H9 (cell line): ENCODE measurements at regions not wholly inside any gene's neighbourhood (a gene's known extent, or its start where the extent isn't known, plus 50 kb on each side); places are given as distances from the start of the nearest gene placed in this dataset.
A peak's percentile ranks its signal among the peaks of the same experiment; 100 is the strongest.

ENCODE experiments used
- DNase-seq: peaks from one replicate; pipeline ENCODE4 v3.0.0-alpha.2; 2017
- H2AFZ ChIP-seq: one replicate; pipeline ENCODE4 v1.6.1; 2013; ENCODE audit warnings: mild to moderate bottlenecking, low read length, control low read depth, moderate library complexity
- H2AK5ac ChIP-seq: 2 replicates; pipeline ENCODE4 v1.6.1; 2013; ENCODE audit warnings: low read length, control low read depth, mixed read lengths; ENCODE audit not compliant: insufficient read length
- H2BK120ac ChIP-seq: one replicate; pipeline ENCODE4 v1.6.1; 2013; ENCODE audit warnings: low read depth, mild to moderate bottlenecking, low read length, control low read depth, inconsistent platforms; ENCODE audit not compliant: poor library complexity, severe bottlenecking
- H2BK12ac ChIP-seq: 2 replicates; pipeline ENCODE4 v1.6.1; 2013; ENCODE audit warnings: low read length, control low read depth, mixed read lengths, low read depth; ENCODE audit not compliant: insufficient read length
- H2BK15ac ChIP-seq: 2 replicates; pipeline ENCODE4 v1.6.1; 2013; ENCODE audit warnings: low read depth, low read length, control low read depth
- H2BK20ac ChIP-seq: one replicate; pipeline ENCODE4 v1.6.1; 2013; ENCODE audit warnings: low read depth, mild to moderate bottlenecking, low read length, control low read depth, inconsistent platforms; ENCODE audit not compliant: poor library complexity, severe bottlenecking
- H2BK5ac ChIP-seq: 2 replicates; pipeline ENCODE4 v1.6.1; 2013; ENCODE audit warnings: low read length, control low read depth, mixed read lengths; ENCODE audit not compliant: insufficient read length
- H3K14ac ChIP-seq: 2 replicates; pipeline ENCODE4 v1.6.1; 2013; ENCODE audit warnings: low read length, control low read depth; ENCODE audit not compliant: insufficient read depth
- H3K18ac ChIP-seq: 2 replicates; pipeline ENCODE4 v1.6.1; 2013; ENCODE audit warnings: low read depth, mild to moderate bottlenecking, mixed read lengths, low read length, control low read depth; ENCODE audit not compliant: insufficient read length
- H3K23ac ChIP-seq: 2 replicates; pipeline ENCODE4 v1.6.1; 2013; ENCODE audit warnings: low read length, control low read depth, mixed read lengths, low read depth; ENCODE audit not compliant: insufficient read length
- H3K23me2 ChIP-seq: 2 replicates; pipeline ENCODE4 v1.6.1; 2013; ENCODE audit warnings: low read depth, mild to moderate bottlenecking, mixed read lengths, low read length, control low read depth; ENCODE audit not compliant: insufficient read length, poor library complexity, severe bottlenecking
- H3K27ac ChIP-seq: 2 replicates; pipeline ENCODE4 v1.5.1; 2013; ENCODE audit warnings: low read length, control low read depth, mixed read lengths, low read depth; ENCODE audit not compliant: insufficient read length
- H3K27me3 ChIP-seq: 2 replicates; pipeline ENCODE4 v1.6.1; 2013; ENCODE audit warnings: low read length, control low read depth, inconsistent platforms; ENCODE audit not compliant: insufficient read depth
- H3K4ac ChIP-seq: 2 replicates; pipeline ENCODE4 v1.6.1; 2013; ENCODE audit warnings: low read depth, mild to moderate bottlenecking, control low read depth, inconsistent platforms, low read length, moderate library complexity
- H3K4me1 ChIP-seq: 2 replicates; pipeline ENCODE4 v1.6.1; 2013; ENCODE audit warnings: low read length, control low read depth, inconsistent platforms; ENCODE audit not compliant: insufficient read depth
- H3K4me2 ChIP-seq: 2 replicates; pipeline ENCODE4 v1.6.1; 2013; ENCODE audit warnings: low read length, control low read depth, mixed read lengths; ENCODE audit not compliant: insufficient read length, insufficient read depth
- H3K56ac ChIP-seq: 2 replicates; pipeline ENCODE4 v1.6.1; 2013; ENCODE audit warnings: low read depth, mild to moderate bottlenecking, mixed read lengths, low read length, control low read depth; ENCODE audit not compliant: insufficient read length
- H3K79me1 ChIP-seq: 2 replicates; pipeline ENCODE4 v1.6.1; 2013; ENCODE audit warnings: low read depth, mild to moderate bottlenecking, moderate library complexity, low read length, control low read depth, inconsistent platforms; ENCODE audit not compliant: insufficient read depth, poor library complexity, severe bottlenecking
- H3K79me2 ChIP-seq: 2 replicates; pipeline ENCODE4 v1.6.1; 2013; ENCODE audit warnings: low read length, control low read depth, inconsistent platforms; ENCODE audit not compliant: insufficient read depth
- H3K9ac ChIP-seq: 2 replicates; pipeline ENCODE4 v1.6.1; 2013; ENCODE audit warnings: low read length, control low read depth, mixed read lengths; ENCODE audit not compliant: insufficient read length; ENCODE audit errors: extremely low read depth
- H3K9me3 ChIP-seq: one replicate; pipeline ENCODE4 v1.6.1; 2013; ENCODE audit warnings: low read depth, low read length, inconsistent platforms; ENCODE audit not compliant: control insufficient read depth
- H3T11ph ChIP-seq: one replicate; pipeline ENCODE4 v1.6.1; 2013; ENCODE audit warnings: mild to moderate bottlenecking, low read length, control low read depth, inconsistent platforms
- H4K20me1 ChIP-seq: one replicate; pipeline ENCODE4 v1.6.1; 2013; ENCODE audit not compliant: control insufficient read depth, insufficient read length, insufficient read depth
- H4K5ac ChIP-seq: 2 replicates; pipeline ENCODE4 v1.6.1; 2013; ENCODE audit warnings: low read depth, mild to moderate bottlenecking, mixed read lengths, low read length, control low read depth; ENCODE audit not compliant: insufficient read length
- H4K8ac ChIP-seq: replicated peaks from 2 replicates; pipeline ENCODE4 v1.6.1; 2013; ENCODE audit warnings: low read length, control low read depth, mixed read lengths, low read depth; ENCODE audit not compliant: insufficient read length
- H4K91ac ChIP-seq: 2 replicates; pipeline ENCODE4 v1.6.1; 2013; ENCODE audit warnings: low read depth, mild to moderate bottlenecking, moderate library complexity, mixed read lengths, low read length, control low read depth; ENCODE audit not compliant: insufficient read length
- H3K27ac Mint-ChIP-seq, 3 experiments: 2 replicates in 2 of 3; 3 replicates in 1 of 3; pipeline ENCODE4 v1.8.0; 2020 to 2021; ENCODE audit warnings: mixed read lengths in 3 of 3, mild to moderate bottlenecking in 1 of 3, moderate library complexity in 1 of 3
- H3K27me3 Mint-ChIP-seq: 2 replicates; pipeline ENCODE4 v1.8.0; 2021; ENCODE audit warnings: low read depth, mild to moderate bottlenecking, moderate library complexity, mixed read lengths
- H3K36me3 Mint-ChIP-seq, 3 experiments: 2 replicates in 2 of 3; 3 replicates in 1 of 3; pipeline ENCODE4 v1.8.0; 2020 to 2021; ENCODE audit warnings: low read depth in 3 of 3, mixed read lengths in 3 of 3; ENCODE audit not compliant: insufficient read depth in 1 of 3
- H3K4me1 Mint-ChIP-seq, 2 experiments: 2 replicates each; pipeline ENCODE4 v1.8.0; 2020; ENCODE audit warnings: mixed read lengths in 2 of 2
- H3K4me3 Mint-ChIP-seq, 2 experiments: 2 replicates in 1 of 2; 3 replicates in 1 of 2; pipeline ENCODE4 v1.8.0; 2020 to 2021; ENCODE audit warnings: mild to moderate bottlenecking in 2 of 2, mixed read lengths in 2 of 2, moderate library complexity in 1 of 2
- H3K9me3 Mint-ChIP-seq, 2 experiments: 2 replicates in 1 of 2; 3 replicates in 1 of 2; pipeline ENCODE4 v1.8.0; 2020; ENCODE audit warnings: mild to moderate bottlenecking in 2 of 2, mixed read lengths in 2 of 2, moderate library complexity in 1 of 2
- WGBS: extraction: QIAGEN DNeasy Blood & Tissue Kit; methylation state at CpG from one replicate; pipeline ENCODE4 v1.1.7; 2013; ENCODE audit warnings: missing lambda C conversion rate, low lambda C conversion rate, mixed read lengths; ENCODE audit not compliant: insufficient read length; ENCODE audit errors: extremely low coverage; 5-methylcytosine and 5-hydroxymethylcytosine counted together
- TF ChIP-seq, protein P1 (sequence below): fragments of 200-600 bp; sonication (generic); conservative IDR thresholded peaks from 3 replicates; pipeline ENCODE4 v1.8.0; 2021; ENCODE audit warnings: antibody characterized with exemption, mild to moderate bottlenecking

GRCh38 chr2:109694190-109694589 lies 80.0 kb downstream of the SOWAHC start:
- H3K9me3 Mint-ChIP-seq, result no peaks in the 10 kb centered on the region

More at GRCh38 chr2:109694190-109694589, 80.0 kb downstream of the SOWAHC start:
- no peak for DNase-seq
- Histone ChIP-seq H2BK5ac (no peak overlapping the region), H3T11ph (no peak overlapping the region), H3K18ac (no peak overlapping the region), H4K5ac (no peak overlapping the region), H3K4me1 (peaks cover 3% of the 10 kb centered on the region; the same call in 1 of the 2 replicates), H2AFZ (no peak overlapping the region), H3K56ac (no peak overlapping the region), H3K14ac (no peak overlapping the region), H2BK120ac (no peak overlapping the region), H3K23ac (no peak overlapping the region), H4K20me1 (no peaks in the 10 kb centered on the region), H3K4ac (no peak overlapping the region), H3K4me2 (no peak overlapping the region), H2BK20ac (no peak overlapping the region), H3K9ac (no peak overlapping the region), H3K23me2 (no peaks in the 10 kb centered on the region), H3K79me1 (no peaks in the 10 kb centered on the region), H2AK5ac (no peak overlapping the region), H2BK15ac (no peak overlapping the region), H3K79me2 (no peaks in the 10 kb centered on the region), H4K8ac (no peak overlapping the region), H3K27ac (no peak overlapping the region), H2BK12ac (no peak overlapping the region), H3K9me3 (no peaks in the 10 kb centered on the region), H4K91ac (no peak overlapping the region), H3K27me3 (no peaks in the 10 kb centered on the region)
- Mint-ChIP-seq H3K27me3 (no peaks in the 10 kb centered on the region), H3K4me3 (no peak overlapping the region), H3K36me3 (no peaks in the 10 kb centered on the region; a peak in 1 of 7 replicates), H3K4me1 (peaks cover 30 to 35% of the 10 kb centered on the region in 2 experiments), H3K27ac (peak overlapping the region in 2 of 3 experiments; percentile 87 to 91; a peak in 4 of 7 replicates)
- no CpG with 5 or more reads among the region's 2 CpGs for WGBS
- TF ChIP-seq, protein P1, sequence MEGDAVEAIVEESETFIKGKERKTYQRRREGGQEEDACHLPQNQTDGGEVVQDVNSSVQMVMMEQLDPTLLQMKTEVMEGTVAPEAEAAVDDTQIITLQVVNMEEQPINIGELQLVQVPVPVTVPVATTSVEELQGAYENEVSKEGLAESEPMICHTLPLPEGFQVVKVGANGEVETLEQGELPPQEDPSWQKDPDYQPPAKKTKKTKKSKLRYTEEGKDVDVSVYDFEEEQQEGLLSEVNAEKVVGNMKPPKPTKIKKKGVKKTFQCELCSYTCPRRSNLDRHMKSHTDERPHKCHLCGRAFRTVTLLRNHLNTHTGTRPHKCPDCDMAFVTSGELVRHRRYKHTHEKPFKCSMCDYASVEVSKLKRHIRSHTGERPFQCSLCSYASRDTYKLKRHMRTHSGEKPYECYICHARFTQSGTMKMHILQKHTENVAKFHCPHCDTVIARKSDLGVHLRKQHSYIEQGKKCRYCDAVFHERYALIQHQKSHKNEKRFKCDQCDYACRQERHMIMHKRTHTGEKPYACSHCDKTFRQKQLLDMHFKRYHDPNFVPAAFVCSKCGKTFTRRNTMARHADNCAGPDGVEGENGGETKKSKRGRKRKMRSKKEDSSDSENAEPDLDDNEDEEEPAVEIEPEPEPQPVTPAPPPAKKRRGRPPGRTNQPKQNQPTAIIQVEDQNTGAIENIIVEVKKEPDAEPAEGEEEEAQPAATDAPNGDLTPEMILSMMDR, result no peak
